ENCODE measurements at regions not wholly inside any gene's neighbourhood (a gene's known extent, or its start where the extent isn't known, plus 50 kb on each side); places are given as distances from the start of the nearest gene placed in this dataset.

DNA sequence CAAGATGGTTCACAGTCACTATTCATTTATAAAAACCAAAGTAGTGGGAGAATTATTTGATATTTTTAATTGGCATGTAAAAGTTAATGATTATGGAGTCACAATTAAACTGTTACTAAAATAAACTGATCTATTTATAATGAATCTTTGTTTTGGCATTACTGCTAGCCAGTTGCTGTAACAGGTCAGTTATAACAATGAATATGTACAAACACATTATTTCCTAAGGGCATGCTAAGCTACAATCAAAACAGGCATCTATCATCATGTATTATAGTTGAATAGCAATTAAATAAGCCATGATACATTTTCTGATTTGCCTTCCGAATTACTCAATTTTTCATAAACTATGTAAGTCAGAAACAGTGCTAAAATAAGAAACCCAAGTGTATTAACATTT, 518.3 kb downstream of the SLC16A7 start:
- DNase-seq (ENCODE audit: insufficient read length, low spot score) (no peak), FAIRE-seq (no peak)

DNA sequence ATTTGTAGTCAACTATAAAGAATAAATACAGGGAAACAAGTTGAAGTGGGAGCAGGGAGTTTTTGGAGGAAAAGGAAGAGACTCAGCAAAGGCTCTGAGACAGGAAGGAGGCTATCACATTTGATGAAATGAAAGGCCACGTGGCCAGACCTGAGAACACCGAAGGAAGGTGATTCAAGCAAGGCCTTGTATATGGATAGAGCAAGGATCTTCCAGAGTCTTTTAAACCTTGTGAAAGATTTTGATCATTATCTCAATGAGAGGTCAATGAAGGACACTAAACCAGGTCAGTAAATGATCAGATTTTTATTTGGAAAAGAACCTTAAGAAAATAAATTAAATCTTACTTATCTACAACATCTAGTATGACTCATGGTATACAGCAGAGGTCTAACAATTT, 523.5 kb downstream of the SLC16A7 start:
- FAIRE-seq: no peak
- DNase-seq (ENCODE audit: insufficient read length, low spot score): no peak

DNA sequence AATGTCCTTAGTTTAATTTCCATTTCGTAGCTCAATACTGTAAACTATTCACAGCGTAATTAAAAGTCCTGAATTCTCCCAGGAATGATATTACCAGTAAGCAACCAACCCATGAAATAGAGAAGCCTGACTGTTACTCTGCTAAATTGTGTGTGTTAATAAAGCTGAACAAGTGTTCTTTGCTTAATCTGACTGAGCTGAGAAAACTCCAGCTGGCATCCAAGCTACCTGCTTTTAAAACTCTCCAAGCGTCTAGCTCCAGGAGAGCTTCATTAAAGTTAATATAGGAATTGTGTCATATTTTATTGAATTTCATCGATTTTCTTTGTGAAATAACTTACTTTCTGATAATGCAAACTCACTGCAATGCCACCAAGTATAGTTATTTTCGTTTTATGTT, 524.4 kb downstream of the SLC16A7 start:
- FAIRE-seq (no peak), DNase-seq (ENCODE audit: insufficient read length, low spot score) (no peak)

DNA sequence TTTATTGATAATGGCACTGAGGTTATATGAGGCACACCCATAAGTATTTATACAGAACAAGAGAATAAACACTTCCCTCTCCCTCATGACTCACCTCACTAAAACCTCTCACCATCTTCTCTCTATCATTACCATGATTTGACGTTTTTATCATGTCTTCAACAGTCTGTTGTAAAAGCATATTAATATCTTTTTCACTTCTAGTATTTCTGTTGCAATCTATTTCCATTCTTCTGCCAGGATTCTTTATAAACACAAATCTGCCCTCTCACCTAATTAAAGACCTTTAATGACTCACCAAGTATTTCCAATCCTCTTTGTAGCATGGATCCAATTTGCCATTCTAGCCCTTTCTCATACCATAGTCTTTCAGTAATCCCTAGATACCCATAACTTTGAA, 527.7 kb downstream of the SLC16A7 start:
- FAIRE-seq (no peak), DNase-seq (ENCODE audit: insufficient read length, low spot score) (no peak)

DNA sequence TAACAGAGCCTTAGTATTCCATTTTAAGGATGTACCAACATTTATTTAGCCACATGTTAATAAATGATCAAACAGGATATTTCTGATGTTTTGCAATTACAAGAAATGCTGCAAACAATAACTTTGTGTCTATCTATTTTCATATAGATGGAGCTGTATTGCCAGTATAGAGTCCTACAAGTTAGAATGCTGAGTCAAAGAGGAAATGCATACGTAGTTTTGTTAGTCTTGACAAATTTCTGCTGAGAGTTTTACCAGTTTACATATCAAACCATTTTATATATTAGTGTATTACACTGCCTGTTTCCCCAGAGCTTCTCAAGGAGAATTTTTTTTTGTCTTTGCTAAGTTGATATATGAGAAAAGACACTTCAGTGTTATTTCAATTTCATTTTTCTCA, 541.7 kb downstream of the SLC16A7 start:
- FAIRE-seq (no peak), DNase-seq (ENCODE audit: insufficient read length, low spot score) (no peak)

DNA sequence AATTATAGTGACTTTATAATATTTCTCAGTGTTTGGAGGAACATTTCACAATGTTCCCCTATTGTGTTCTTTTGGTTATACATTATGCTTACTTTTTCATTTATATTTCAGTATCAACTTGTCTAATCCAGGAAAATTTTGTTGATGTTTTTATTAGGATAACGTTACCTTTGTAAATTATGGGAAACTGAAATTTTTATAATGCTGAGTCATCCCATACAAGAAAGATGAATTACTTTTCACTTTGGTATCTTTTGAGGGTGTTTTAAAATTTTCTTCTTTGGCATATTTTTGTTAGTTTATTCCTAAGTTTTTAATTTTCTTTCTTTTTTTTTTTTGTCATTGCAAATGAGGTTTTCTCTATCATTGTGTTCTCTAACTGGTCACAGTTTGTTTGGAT, 542.7 kb downstream of the SLC16A7 start:
- FAIRE-seq: no peak
- DNase-seq (ENCODE audit: insufficient read length, low spot score): no peak

DNA sequence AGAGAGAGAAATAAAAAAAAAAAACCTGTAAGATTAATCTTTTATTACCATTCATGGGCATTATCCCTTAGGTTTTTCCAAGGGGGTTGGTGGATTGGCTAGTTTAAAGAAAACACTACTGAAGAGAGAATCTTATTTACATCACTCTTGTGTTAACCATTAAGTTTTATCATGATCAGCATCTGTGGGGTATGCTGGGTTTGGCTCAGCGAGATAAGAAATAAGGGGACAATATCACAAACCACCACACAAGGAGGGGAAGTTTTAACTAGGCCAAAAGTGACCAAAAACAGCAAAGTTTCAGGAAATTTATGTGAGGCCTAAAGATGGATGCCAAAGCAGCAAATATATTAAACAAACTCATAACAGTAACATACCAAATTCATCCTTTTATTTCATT, 548.6 kb downstream of the SLC16A7 start:
- FAIRE-seq (no peak), DNase-seq (ENCODE audit: insufficient read length, low spot score) (no peak)

DNA sequence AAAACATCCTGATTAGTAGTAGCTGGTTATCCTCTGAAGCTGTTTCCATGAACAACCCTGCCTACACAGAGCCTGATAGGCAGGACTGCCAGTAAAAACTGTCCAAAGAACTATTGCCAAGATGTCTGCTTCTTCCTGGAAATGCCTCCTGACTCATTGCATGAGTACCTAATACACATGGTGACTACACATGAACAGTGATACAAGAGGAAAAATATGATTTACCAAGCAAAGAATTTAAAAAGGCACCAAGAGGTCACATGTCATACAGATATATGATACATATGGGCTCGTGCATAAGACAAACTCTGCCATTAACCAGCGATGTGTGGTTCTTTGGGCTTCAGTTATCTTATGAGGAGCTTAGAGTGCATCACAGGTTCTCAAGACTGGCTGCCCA, 552.3 kb downstream of the SLC16A7 start:
- no peak for FAIRE-seq
- DNase-seq (ENCODE audit: insufficient read length, low spot score): no peak

DNA sequence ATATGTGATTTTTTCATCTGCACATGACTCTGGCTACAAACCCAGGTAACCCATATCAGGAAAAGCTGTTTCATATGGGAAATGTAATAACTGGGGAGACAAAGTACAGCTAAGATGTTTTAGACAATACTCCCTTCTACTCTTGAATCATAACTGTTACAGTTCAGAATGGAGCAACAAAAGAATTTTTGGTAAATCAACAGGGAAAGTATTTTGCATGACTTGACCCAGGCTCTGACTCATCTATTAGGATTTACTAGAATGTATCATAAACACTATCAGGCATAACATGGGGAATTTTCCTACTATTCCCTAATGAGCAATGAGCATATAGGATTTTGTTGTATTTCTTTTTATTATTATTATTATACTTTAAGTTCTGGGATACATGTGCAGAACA, 553.0 kb downstream of the SLC16A7 start:
- DNase-seq (ENCODE audit: insufficient read length, low spot score) (peak; percentile 25), FAIRE-seq (no peak)

DNA sequence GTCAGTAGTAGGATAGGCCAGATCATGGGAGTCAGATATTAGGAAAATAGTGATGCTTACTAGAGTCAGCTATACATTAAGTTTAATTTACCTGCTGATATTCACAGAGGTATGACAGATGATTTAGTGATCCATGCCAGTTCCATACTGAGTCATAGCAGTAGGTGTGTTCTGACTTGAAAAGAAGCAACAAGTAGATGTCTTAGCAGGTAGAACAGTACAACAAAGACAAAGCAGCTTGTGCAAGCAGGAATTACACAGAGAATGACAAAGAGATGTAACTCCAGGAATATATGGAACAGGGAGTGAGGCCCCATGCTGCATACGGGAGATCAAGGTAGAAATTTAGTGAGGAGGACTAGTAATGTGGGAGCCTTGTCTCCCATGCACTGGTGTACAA, 556.9 kb downstream of the SLC16A7 start:
- DNase-seq (ENCODE audit: insufficient read length, low spot score) (no peak), FAIRE-seq (no peak)

DNA sequence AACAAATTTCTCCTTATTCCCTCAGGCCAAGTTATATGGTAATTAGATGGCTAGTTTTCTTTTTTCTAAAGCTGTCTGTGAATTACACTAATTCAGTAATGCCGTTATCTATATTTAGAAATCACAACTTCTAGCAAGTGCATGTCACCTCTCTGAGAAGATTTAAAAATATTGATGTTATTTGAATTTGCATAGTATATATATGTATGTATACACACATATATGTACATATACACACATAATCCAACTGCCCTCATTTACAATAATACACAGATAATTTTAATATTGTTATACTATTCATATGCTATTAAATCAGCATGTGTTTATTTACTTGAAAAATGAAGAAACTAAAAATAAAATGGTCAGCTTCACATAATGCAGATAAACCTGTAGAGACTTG, 563.9 kb downstream of the SLC16A7 start:
- FAIRE-seq: no peak
- no peak for DNase-seq (ENCODE audit: insufficient read length, low spot score)

DNA sequence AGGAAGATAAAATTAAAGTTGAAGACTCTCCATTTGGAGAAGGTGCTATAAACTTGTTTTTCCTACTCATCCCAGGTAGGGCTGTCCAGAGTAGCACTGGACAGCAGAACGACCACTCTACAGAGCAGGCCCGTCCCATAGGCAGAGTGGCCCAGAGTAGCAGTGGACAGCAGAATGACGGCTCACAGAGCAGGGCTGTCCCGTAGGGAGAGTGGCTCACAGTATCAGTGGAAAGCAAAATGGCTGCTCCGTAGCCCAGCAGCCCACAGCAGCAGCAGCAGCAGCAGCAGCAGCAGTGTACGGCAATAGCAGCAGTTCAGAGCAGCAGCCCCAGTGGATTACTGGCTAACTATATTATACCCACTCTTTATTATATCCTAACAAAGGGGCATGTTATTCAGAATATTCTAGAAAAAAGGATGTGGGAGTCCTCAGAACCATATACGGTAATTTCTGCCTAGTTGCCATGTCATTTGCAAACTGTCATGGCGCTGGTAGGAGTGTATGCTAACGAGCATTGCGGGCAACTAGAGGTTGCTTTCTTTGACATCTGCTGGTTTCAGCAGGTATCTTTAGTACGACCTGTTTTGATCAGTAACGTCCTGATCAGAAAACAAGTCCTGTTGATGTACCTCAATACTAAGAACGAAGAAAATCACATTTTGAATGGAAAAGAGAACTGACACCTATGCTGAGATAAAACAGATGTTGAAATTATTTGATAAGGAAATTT, 567.3 kb downstream of the SLC16A7 start:
- no peak for DNase-seq (ENCODE audit: insufficient read length, low spot score)
- no peak for FAIRE-seq

DNA sequence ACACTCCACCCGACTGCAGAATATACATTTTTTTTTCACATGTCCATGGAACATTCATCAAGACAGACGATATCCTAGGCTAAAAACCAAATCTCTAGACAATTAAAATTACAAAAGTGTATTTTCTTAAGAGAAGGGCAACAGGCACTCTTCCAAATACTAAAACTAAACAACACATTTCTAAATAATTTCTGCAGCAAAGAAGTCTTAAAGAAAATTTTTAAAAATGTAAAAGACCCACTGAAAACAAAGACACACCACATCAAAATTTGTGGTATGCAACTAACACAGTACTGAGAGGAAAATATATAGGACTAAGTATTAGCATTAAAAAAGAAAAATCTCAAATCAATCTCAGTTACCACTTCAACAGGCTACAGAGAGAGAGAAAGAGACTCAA, 570.0 kb downstream of the SLC16A7 start:
- FAIRE-seq (no peak), DNase-seq (ENCODE audit: insufficient read length, low spot score) (no peak)

DNA sequence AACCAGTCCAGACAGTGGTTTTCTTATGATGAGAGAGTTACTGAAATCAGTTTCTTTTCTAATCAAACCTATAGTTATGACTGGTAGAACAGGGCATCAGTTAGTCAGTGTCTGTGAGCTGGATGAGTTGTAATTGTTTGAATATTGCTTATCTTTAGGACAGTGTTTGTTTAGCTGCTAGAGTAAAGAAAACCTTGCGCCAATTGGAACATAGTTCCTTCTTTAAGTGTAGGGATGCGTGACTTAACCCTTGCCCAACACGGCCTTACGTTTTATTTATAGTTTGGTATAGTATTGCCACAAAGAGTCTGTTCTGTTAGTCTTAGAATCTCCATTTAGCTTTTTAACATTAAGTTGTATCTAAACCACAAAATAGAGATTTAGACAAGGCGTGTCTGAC, 572.6 kb downstream of the SLC16A7 start:
- FAIRE-seq (no peak), DNase-seq (ENCODE audit: insufficient read length, low spot score) (no peak)

DNA sequence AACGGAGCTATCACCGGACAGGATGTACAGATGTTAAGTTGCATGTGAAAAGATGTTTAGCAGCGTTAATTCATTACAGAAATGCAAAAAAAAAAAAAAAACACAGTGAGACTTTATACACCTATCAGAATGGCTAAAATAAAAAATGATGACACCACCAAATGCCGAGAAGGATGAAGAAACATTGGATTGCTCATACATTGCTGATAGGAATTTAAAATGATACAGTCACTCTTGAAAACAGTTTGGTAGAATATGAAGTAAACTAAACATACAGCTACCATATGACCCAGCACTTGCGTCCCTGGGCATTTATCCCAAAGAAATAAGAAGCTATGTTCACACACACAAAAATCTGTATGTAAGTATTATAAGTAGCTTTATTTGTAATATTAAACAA, 574.1 kb downstream of the SLC16A7 start:
- no peak for DNase-seq (ENCODE audit: insufficient read length, low spot score)

DNA sequence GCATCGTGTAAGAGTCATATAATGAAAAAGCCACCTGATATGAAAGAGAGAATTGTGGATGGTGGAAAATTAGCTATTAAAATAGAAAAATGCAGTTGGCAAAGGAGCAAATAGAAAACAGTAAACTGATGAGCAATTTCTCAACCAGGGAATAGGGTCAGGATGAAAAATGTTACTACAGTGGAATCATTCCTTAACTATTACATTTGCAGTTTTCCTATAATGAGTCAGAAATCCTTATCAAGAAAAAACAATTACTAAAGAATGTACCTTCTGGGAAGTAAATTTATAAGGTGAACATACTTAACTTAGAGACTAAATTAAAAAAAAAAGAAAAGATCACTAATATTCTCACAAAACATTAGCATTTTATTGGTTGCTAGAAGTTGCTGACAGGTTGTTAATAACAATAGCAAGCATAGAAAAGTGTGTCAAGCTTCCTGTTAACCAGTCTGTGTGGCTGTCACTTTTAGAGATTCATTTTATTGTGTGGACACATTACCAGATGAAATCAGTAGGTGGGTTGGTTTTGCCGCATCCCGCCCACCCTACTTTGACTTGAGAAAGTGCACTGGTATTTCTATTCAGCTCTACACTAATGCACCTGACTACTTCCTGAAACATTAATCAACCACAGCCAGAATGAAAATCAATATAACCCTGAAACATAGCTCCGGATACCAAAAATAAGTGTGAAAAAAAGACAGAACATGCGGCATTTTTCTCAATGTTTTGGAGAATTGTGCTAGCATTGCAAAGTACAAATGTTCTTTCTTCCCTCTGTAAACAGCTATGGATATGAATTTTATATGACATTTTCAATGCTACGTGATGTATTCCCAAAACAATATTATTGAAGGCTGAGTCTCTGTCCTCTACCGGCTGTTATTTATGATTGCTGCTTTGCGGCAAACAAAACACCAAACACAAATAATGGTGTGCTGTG, 576.7 kb downstream of the SLC16A7 start:
- DNase-seq (ENCODE audit: insufficient read length, low spot score): no peak
- FAIRE-seq: no peak

More for the DNA sequence above, 574.1 kb downstream of the SLC16A7 start:
- no peak for FAIRE-seq

DNA sequence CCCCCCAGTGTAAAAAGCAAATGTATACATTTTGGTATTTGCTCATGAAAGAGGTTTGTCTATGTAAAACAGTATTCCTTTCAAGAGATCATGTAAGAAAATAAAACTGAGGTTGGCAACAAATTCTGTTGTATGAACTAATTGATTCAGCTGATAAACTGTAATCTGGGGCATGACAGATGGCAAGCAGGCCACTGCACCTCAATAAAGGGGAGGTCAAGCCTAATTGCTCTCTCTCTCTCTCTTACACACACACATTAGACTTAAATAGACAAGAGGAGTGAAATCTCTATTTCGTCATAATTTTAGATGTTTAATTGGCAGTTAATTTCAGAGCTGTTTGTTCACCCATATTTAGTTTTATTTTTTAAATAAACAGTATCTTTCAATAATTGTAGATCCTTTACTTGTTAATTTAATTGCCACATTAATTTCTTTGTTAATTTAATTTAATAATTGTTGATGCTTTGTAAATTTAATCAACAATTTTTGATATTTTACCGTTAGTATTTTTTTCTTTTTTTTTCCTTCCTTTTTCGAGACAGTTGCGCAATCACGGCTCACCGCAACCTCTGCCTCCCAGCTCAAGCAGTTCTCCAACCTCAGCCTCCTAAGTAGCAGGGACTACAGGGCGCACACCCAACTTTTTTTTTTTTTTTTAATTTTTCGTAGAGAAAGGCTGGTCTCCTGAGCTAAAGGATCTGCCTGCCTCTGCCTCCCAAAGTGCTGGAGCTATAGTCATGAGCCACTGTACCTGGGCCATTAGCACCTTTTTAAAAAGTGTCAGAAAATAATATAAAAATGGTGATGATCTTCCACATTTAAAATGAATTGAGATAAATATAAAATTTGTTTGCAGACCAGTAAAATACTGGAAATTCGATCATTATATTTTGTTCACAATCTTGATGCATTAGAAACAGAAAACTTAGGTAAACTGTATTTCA, 577.7 kb downstream of the SLC16A7 start:
- no peak for FAIRE-seq
- DNase-seq (ENCODE audit: insufficient read length, low spot score): no peak

DNA sequence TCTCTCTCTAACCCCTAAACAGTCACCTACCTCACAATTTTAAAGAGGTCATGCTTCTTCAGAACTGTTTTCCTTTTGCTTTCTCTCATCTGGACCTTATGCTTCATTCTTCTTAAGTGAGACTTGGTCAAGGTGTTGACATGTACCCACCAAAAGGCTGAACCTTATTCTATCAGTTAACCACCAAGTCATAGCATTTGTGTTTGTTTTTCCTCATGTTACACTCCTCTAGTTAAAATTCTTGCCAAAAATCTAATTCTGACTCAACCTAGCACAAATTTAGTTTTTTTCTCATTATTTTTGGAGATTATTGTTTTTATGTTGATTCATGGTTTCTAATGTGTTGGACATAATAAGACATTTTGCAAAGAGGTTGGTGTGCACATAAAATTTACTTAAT, 578.6 kb downstream of the SLC16A7 start:
- no peak for FAIRE-seq

DNA sequence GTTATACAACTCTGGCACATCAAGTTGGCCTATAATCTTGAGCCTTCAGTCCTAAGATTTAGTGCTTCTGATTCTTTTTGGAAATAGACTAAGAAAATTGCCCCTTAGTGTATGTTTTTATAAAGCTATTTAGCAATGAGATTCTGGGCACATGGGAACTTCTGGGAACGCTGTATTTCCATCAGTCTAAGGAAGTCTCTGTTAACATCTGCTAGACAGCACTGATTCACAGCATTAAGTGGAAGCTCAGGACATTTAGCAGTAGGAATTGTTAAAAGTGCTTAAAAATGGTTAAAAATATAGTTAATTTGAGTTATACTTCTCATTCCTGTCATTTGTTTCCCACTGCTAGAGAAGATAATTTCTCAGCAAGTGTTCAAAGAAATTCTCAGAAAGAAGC, 579.1 kb downstream of the SLC16A7 start:
- DNase-seq (ENCODE audit: insufficient read length, low spot score): no peak

More for the DNA sequence above, 578.6 kb downstream of the SLC16A7 start:
- no peak for DNase-seq (ENCODE audit: insufficient read length, low spot score)

DNA sequence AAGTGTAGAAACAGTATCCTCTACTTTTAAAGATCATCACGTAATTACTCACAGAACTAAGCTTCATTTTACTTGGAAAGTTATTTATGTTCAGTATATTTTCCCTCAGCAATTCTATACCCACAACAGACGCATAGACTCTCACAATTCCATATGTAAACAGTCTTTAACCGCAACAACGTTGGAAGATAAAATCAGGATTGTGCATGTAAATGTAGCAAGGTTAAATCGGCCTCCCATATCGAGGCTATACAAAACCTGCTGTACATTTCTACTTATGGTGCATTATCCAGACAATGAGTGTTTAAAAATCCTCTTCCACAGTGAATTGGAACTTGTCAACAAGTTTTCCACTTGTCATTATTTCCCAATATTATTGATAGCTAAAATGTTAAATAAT, 581.1 kb downstream of the SLC16A7 start:
- DNase-seq (ENCODE audit: insufficient read length, low spot score) (no peak), FAIRE-seq (no peak)

More for the DNA sequence above, 579.1 kb downstream of the SLC16A7 start:
- FAIRE-seq: no peak

DNA sequence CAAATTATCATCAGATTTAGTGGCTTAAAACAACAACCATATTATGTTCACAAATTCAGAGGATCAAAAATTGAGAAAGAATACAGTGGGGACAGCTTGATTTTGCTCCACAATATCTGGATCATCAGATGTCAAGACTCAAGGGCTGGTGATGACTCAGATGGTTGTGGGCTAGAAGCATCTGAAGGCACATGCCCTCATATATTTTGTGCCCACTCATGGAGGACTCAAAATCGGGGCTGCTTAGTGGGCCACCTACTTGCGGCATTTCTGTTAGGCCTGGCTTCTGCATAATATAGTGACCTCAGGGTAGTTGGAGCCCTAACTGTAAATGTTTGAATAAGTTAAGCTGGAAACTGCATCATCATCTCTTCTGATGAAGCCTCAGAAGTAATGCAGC, 584.5 kb downstream of the SLC16A7 start:
- DNase-seq (ENCODE audit: insufficient read length, low spot score): no peak
- FAIRE-seq: no peak

Data from HTR-8/SVneo (cell line).